Hepatocyte (in vitro differentiated cells): ENCODE measurements at regions not wholly inside any gene's neighbourhood (a gene's known extent, or its start where the extent isn't known, plus 50 kb on each side); places are given as distances from the start of the nearest gene placed in this dataset.

ENCODE experiments used
- CTCF ChIP-seq: fragments of 200-600 bp; sonication (generic); IDR thresholded peaks from 2 replicates; pipeline ENCODE4 v1.5.1; 2016; ENCODE audit warnings: antibody characterized with exemption, mild to moderate bottlenecking; ENCODE audit not compliant: poor library complexity
- EZH2 ChIP-seq: fragments of 200-600 bp; sonication (generic); IDR thresholded peaks from 2 replicates; pipeline ENCODE4 v1.6.1; 2016; ENCODE audit warnings: antibody characterized with exemption, mild to moderate bottlenecking, borderline replicate concordance
- EZH2phosphoT487 ChIP-seq: fragments of 200-600 bp; sonication (generic); IDR thresholded peaks from one replicate; pipeline ENCODE4 v1.6.1; 2018; ENCODE audit warnings: antibody characterized with exemption, mild to moderate bottlenecking, low read depth, moderate library complexity; ENCODE audit not compliant: unreplicated experiment, severe bottlenecking

DNA sequence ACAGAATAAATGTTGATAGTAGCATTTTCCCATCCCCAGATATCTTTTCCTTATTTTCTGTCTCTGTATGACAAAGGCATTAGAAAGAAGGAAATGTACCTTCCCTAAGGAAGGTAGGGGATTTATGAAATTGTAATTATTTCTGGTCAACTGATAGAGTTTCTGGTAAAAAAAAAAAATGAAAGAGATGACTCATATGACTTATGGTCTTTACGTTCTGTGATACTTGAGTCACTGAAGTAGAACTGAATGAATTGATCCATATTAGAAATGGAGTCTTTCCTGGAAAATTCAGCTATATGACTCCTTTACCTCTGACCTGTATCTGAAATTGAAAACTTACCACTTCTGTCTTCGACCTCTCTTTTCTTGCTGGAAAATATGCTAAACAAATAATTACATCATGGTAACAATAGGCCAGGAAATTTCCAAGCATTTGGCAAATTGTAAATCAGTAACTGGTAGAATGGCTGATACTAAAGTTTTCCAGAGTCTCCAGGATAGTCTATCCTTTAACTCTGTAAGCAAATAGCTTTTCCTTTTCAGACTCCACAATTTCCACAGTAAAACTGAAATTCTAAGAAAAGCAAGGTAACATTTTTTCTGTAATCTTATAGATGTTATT lies 364.3 kb upstream of the PTBP2 start:
- no peak for TF ChIP-seq CTCF
- TF ChIP-seq EZH2, result no peak
- TF ChIP-seq EZH2phosphoT487, result no peak
